MCF 10A (cell line): ENCODE measurements at regions not wholly inside any gene's neighbourhood (a gene's known extent, or its start where the extent isn't known, plus 50 kb on each side); places are given as distances from the start of the nearest gene placed in this dataset.
A peak's percentile ranks its signal among the peaks of the same experiment; 100 is the strongest.

ENCODE experiments used
- BruUV-seq: library from RNA; stranded (reverse); fragments of 400-500 nt; replicated peaks from 2 replicates; lab custom pipeline; 2021; lab: Mats Ljungman, UMichigan
- CTCF ChIA-PET: fragments of 300-600 bp; sonication (Branson Sonifier 250); formaldehyde crosslinking; extraction: SDS; loops from one replicate; lab custom pipeline; 2021; ENCODE audit warnings: antibody characterized with exemption, inconsistent platforms; lab: Yijun Ruan, JAX
- POLR2A ChIA-PET: fragments of 300-600, 350-650 bp; sonication (Branson Sonifier 250); formaldehyde crosslinking; extraction: SDS; loops from one replicate; lab custom pipeline; 2020; ENCODE audit warnings: antibody characterized with exemption, inconsistent platforms; lab: Yijun Ruan, JAX
- DNase-seq: peaks from one replicate; pipeline ENCODE4 v3.0.0-alpha.2; 2018; ENCODE audit not compliant: unreplicated experiment
- H3K27ac Mint-ChIP-seq: one replicate; pipeline ENCODE4 v1.8.0; 2022; ENCODE audit warnings: mild to moderate bottlenecking, low read depth, mixed read lengths; ENCODE audit not compliant: unreplicated experiment
- H3K27me3 Mint-ChIP-seq: one replicate; pipeline ENCODE4 v1.8.0; 2022; ENCODE audit warnings: mixed read lengths; ENCODE audit not compliant: insufficient read depth, unreplicated experiment
- H3K36me3 Mint-ChIP-seq: one replicate; pipeline ENCODE4 v1.8.0; 2022; ENCODE audit warnings: mild to moderate bottlenecking, moderate library complexity, mixed read lengths; ENCODE audit not compliant: insufficient read depth, unreplicated experiment
- H3K4me1 Mint-ChIP-seq: one replicate; pipeline ENCODE4 v1.8.0; 2022; ENCODE audit warnings: mixed read lengths; ENCODE audit not compliant: insufficient read depth, unreplicated experiment
- H3K4me3 Mint-ChIP-seq: one replicate; pipeline ENCODE4 v1.8.0; 2022; ENCODE audit warnings: mild to moderate bottlenecking, moderate library complexity, mixed read lengths; ENCODE audit not compliant: unreplicated experiment
- H3K9me3 Mint-ChIP-seq: one replicate; pipeline ENCODE4 v1.8.0; 2022; ENCODE audit warnings: mixed read lengths; ENCODE audit not compliant: unreplicated experiment
- intact Hi-C: fragments of 100-400 bp; cut with micrococcal nuclease; formaldehyde crosslinking; loops from 2 replicates; pipeline ENCODE4 v1.14.1; 2022
- TF ChIP-seq, protein P1 (sequence below): fragments of 200-600 bp; IDR thresholded peaks from one replicate; pipeline ENCODE4 v1.8.0; 2022; ENCODE audit warnings: antibody characterized with exemption, mild to moderate bottlenecking; ENCODE audit not compliant: unreplicated experiment

DNA sequence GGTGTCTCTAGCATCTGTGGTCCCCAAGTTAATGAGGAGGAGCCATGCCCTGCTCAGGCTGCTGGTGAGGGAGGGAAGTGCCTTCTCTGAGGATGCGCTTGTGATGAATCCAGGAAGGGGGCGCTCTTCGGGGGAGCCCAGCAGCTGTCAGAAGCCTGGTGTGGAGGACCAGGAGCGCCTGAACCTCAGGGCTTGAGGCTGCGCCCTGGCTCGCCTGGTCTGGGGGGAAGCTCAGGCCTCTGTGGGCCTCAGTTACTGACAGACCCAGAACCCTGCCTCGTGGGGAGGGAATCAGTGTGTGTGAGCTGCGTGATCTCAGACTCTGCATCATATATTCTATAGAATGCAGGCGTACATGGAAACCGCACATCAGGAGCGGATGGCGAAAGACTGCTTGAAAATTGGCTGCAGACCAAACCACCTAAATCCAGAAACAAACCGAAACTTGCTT, 126.1 kb downstream of the SEC14L1 start:
- Mint-ChIP-seq H3K4me1 (peaks cover 5% of the 10 kb centered on the region), H3K4me3 (no peak overlapping the region), H3K36me3 (no peaks in the 10 kb centered on the region), H3K27me3 (no peaks in the 10 kb centered on the region), H3K9me3 (no peaks in the 10 kb centered on the region), H3K27ac (no peak overlapping the region)
- BruUV-seq: no TSS peak
- ChIA-PET POLR2A (interaction anchor here (1.1 kb wide), 1 partner anchor 13 kb away, joined by 3 read pairs; no protein-coding TSS in a partner anchor), CTCF (interaction anchor here (0.6 to 0.7 kb wide), 2 partner anchors 33 to 259 kb away, joined by 3 read pairs; no protein-coding TSS in a partner anchor)
- TF ChIP-seq, protein P1, sequence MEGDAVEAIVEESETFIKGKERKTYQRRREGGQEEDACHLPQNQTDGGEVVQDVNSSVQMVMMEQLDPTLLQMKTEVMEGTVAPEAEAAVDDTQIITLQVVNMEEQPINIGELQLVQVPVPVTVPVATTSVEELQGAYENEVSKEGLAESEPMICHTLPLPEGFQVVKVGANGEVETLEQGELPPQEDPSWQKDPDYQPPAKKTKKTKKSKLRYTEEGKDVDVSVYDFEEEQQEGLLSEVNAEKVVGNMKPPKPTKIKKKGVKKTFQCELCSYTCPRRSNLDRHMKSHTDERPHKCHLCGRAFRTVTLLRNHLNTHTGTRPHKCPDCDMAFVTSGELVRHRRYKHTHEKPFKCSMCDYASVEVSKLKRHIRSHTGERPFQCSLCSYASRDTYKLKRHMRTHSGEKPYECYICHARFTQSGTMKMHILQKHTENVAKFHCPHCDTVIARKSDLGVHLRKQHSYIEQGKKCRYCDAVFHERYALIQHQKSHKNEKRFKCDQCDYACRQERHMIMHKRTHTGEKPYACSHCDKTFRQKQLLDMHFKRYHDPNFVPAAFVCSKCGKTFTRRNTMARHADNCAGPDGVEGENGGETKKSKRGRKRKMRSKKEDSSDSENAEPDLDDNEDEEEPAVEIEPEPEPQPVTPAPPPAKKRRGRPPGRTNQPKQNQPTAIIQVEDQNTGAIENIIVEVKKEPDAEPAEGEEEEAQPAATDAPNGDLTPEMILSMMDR: no peak
- DNase-seq: peak; percentile 69
- intact Hi-C loops: no loop called here

DNA sequence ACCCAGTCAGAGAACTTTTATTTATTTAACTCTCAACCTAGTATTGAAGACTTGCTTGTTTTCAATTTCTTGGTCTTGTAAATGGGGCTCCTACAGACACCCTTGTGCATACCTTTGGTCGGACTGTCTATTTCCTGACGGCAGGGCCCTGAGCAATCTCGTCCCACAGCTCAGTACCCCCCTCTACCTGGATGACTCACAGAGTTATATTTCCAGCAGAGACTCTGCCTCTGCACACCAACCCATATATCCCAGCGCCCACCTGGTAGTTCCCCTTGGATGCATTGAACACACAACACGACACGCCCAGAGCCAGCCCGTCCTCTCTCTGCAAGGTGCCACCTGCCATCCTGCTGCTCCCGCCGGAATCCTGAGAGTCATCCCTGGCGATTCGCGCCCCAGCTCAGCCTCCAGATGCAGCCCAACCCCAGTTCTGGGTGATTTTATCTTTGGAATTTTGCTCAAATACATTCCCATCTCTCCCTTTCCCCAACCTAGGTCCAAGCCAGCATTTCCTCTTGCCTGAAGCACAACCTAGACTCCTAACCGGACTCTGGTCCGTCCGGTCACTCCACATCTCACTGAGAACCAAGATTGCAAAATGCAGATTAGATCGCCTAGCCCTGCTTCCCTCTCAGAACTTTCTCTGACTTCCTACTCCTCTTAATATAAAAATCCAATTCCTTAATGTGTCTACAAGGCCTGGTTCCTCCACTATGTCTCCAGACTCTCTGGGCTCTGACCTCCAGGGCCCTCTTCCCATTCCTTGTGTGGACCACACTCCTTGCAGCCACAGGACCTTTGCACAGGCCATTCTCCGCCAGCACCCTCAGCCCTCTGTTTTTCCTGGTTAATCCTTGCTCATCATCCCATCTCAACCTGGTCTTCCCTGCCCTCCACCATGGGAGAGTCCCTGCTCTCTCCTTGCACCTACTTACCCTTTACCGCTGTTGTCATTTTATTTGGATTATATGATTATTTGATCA, 129.2 kb downstream of the SEC14L1 start:
- DNase-seq: no peak
- Mint-ChIP-seq H3K4me1 (no peaks in the 10 kb centered on the region), H3K36me3 (no peaks in the 10 kb centered on the region), H3K27me3 (no peaks in the 10 kb centered on the region), H3K4me3 (no peak overlapping the region), H3K27ac (no peak overlapping the region), H3K9me3 (no peaks in the 10 kb centered on the region)
- TF ChIP-seq, protein P1: no peak
- intact Hi-C loops: no loop called here
- no TSS peak for BruUV-seq
- ChIA-PET POLR2A (no interaction called here), CTCF (no interaction called here)

- DNase-seq: no peak
- CTCF ChIA-PET: no interaction called here
- intact Hi-C loops: no loop called here
- Mint-ChIP-seq H3K36me3 (no peaks in the 10 kb centered on the region), H3K27me3 (no peaks in the 10 kb centered on the region), H3K27ac (no peak overlapping the region), H3K4me1 (no peaks in the 10 kb centered on the region), H3K4me3 (no peak overlapping the region), H3K9me3 (no peaks in the 10 kb centered on the region)
- no TSS peak for BruUV-seq
- TF ChIP-seq, protein P1: no peak
- POLR2A ChIA-PET: interaction anchor here (1.0 kb wide), 1 partner anchor 17 kb away, joined by 5 read pairs; no protein-coding TSS in a partner anchor
Measured at GRCh38 chr17:77271411-77271810, 130.6 kb downstream of the SEC14L1 start.

- no peak for DNase-seq
- H3K27ac Mint-ChIP-seq: no peak overlapping the region
- no peaks in the 10 kb centered on the region for H3K9me3 Mint-ChIP-seq
- BruUV-seq: no TSS peak
- POLR2A ChIA-PET: no interaction called here
- TF ChIP-seq, protein P1: no peak
- H3K36me3 Mint-ChIP-seq: no peaks in the 10 kb centered on the region
- no peaks in the 10 kb centered on the region for H3K27me3 Mint-ChIP-seq
- CTCF ChIA-PET: no interaction called here
- H3K4me1 Mint-ChIP-seq: no peaks in the 10 kb centered on the region
- intact Hi-C loops: no loop called here
- H3K4me3 Mint-ChIP-seq: no peak overlapping the region
Measured at GRCh38 chr17:77273397-77274085, 132.8 kb downstream of the SEC14L1 start.
